C4-2B (cell line): ENCODE measurements at regions not wholly inside any gene's neighbourhood (a gene's known extent, or its start where the extent isn't known, plus 50 kb on each side); places are given as distances from the start of the nearest gene placed in this dataset.
"Not testable (repeated sequence)": the region's sequence is repeated elsewhere in the genome, so short reads cannot be mapped to it uniquely, and the experiment has no call there.

Source experiments
- H3K27ac ChIP-seq: fragments of 450-650 bp; 2 replicates; pipeline ENCODE4 v1.5.1; 2017
- CTCF ChIP-seq: fragments of 450-650 bp; conservative IDR thresholded peaks from 2 replicates; pipeline ENCODE4 v1.5.1; 2017; ENCODE audit warnings: mild to moderate bottlenecking
- ZFX ChIP-seq: fragments of 450-650 bp; IDR thresholded peaks from 2 replicates; pipeline ENCODE4 v1.6.1; 2017

DNA sequence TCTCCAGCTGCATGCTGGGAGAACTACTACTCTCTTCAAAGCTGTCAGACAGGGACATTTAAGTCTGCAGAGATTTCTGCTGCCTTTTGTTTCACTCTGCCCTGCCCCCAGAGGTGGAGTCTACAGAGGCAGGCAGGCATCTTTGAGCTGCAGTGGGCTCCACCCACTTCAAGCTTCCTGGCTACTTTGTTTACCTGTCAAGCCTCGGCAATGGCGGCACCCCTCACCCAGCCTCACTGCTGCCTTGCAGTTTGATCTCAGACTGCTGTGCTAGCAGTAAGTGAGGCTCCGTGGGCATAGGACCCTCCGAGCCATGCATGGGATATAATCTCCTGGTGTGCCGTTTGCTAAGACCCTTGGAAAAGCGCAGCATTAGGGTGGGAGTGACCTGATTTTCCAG is 61.7 kb downstream of the DMRTA1 start:
- not testable (repeated sequence) for H3K27ac ChIP-seq

DNA sequence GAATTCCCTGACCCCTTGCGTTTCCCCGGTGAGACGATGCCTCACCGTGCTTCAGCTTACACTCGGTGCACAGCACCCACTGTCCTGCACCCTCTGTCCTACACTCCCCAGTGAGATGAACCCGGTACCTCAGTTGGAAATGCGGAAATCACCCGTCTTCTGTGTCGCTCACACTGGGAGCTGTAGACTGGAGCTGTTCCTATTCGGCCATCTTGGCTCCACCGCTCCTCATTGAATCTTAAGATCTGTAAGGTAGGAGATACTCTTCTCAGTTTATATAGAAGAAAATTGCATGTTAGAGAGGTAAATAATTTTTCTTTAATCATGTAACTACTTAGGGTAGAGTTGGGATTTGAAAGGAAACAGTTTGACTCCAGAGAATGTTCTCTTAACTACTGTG is 62.2 kb downstream of the DMRTA1 start:
- no peak for TF ChIP-seq CTCF
- no peak for TF ChIP-seq ZFX
- no peak overlapping the region for H3K27ac ChIP-seq

- no peak overlapping the region for H3K27ac ChIP-seq
- no peak for TF ChIP-seq CTCF
- no peak for TF ChIP-seq ZFX
These were observed 65.9 kb downstream of the DMRTA1 start for GRCh38 chr9:22512495-22512894.

GRCh38 chr9:22514871-22515270 is 68.2 kb downstream of the DMRTA1 start:
- no peak for TF ChIP-seq ZFX
- no peak for TF ChIP-seq CTCF
- no peak overlapping the region for H3K27ac ChIP-seq

DNA sequence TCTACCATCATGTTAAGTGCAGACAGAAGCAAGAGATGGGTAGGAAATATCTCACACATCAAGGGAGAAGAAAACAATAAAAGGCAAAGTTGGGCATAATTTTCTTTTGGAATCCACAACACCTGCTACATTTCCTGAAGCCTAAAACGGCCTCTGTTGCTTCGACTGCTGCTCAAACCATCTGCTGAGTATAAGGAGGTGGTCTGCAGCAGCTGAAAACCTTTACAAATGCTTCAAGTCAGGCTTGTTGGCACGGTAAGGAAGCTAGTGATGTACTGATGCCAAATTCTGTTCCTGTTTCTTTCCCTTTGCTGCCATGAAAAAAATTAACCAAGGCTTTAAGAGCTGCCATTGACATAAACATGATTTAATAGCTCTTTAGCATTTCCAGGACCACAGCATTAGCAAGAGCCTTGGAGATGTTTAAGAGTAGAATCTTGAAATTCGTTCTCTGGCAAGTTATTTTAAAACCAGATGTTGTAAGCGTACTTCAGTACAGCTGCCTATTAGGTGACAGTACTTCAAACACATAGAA is 75.6 kb downstream of the DMRTA1 start:
- TF ChIP-seq CTCF (no peak), ZFX (no peak)
- no peak overlapping the region for H3K27ac ChIP-seq

DNA sequence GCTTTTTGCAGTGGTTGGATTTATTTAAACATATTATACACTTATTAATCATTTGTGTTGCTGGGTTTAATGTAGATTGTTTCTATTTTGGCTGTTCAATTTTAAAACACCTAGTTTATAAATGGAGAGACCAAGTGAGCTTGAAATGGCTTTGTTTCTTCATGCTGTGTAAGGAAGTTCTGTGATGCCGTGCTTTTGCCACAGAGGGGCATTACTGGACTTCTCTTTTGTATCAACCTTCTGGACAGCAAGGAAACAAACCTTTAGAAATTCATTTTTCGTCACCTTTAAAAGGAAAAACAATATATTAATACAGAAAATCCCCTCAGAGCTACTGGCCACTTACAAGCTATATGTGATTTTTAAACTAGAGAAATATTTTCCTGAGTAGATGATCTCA is 81.9 kb downstream of the DMRTA1 start:
- TF ChIP-seq ZFX (no peak), CTCF (peak; percentile 50)
- no peak overlapping the region for H3K27ac ChIP-seq

DNA sequence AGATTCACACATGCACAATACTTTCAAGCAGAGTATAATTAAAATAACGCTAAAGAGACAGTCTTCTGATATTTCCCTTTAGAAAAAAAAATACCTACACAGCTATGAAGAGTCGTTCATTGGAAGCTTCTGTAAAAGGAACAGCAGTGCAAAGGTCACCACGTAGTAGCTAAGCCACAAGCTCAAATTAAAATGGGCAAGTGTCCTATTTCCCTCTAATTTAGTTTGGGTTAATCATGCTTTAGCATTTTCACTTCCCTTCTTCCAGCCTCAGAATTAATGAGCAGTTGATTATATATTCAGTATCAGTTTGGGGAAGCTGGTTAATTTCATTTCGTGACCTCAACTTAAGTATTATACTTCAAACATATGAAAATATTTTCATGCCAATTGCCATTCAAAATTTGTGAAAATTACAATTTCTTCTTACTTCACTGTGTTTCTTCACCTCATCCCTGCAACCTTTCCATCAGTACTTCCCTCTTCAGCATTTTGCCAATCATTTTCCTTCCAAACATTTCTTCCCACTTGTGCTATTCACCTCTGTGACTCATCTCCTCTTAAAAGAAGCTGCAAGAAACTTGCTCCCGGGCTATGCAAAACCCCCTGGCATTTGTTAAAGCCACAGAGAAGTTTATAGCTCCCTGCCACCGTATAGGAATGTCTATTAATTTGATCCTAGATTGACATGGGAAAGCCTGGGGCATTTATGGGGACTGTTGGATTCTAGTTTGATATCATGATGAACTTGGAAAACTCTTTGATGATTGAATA is 83.0 kb downstream of the DMRTA1 start:
- TF ChIP-seq ZFX (no peak), CTCF (no peak)
- H3K27ac ChIP-seq: no peak overlapping the region

- no peak overlapping the region for H3K27ac ChIP-seq
- TF ChIP-seq CTCF (no peak), ZFX (no peak)
These were observed 89.2 kb downstream of the DMRTA1 start for GRCh38 chr9:22535780-22536179.
